HG02938 (cell line): ENCODE measurements at regions not wholly inside any gene's neighbourhood (a gene's known extent, or its start where the extent isn't known, plus 50 kb on each side); places are given as distances from the start of the nearest gene placed in this dataset.
"Not testable (repeated sequence)": the region's sequence is repeated elsewhere in the genome, so short reads cannot be mapped to it uniquely, and the experiment has no call there.

ENCODE experiments used
- ATAC-seq: cut with Tn5 transposase; IDR thresholded peaks from one replicate; pipeline ENCODE4 v1.9.1; 2021; ENCODE audit warnings: mild to moderate bottlenecking, moderate library complexity; ENCODE audit not compliant: unreplicated experiment

- no peak for ATAC-seq
Observed at GRCh38 chr2:34785206-34785785, 1186.2 kb upstream of the FAM98A start.

- no peak for ATAC-seq
Observed at GRCh38 chr2:34784701-34785100, 1185.6 kb upstream of the FAM98A start.

GRCh38 chr2:34750742-34751141, 1151.6 kb upstream of the FAM98A start:
- not testable (repeated sequence) for ATAC-seq

GRCh38 chr2:34747643-34748042, 1148.5 kb upstream of the FAM98A start:
- no peak for ATAC-seq

- ATAC-seq: no peak
Observed at GRCh38 chr2:34738691-34739090, 1139.6 kb upstream of the FAM98A start.

- no peak for ATAC-seq
Observed at GRCh38 chr2:34737146-34737545, 1138.0 kb upstream of the FAM98A start.

GRCh38 chr2:34736482-34736881, 1137.4 kb upstream of the FAM98A start:
- no peak for ATAC-seq

- ATAC-seq: no peak
Observed at GRCh38 chr2:34734662-34735061, 1135.6 kb upstream of the FAM98A start.

GRCh38 chr2:34734042-34734441, 1134.9 kb upstream of the FAM98A start:
- ATAC-seq: no peak

- ATAC-seq: no peak
Observed at GRCh38 chr2:34731292-34731691, 1132.2 kb upstream of the FAM98A start.

GRCh38 chr2:34729845-34730244, 1130.7 kb upstream of the FAM98A start:
- no peak for ATAC-seq

GRCh38 chr2:34724107-34724506, 1125.0 kb upstream of the FAM98A start:
- ATAC-seq: no peak

GRCh38 chr2:34723683-34724082, 1124.6 kb upstream of the FAM98A start:
- no peak for ATAC-seq

- no peak for ATAC-seq
Observed at GRCh38 chr2:34719206-34719605, 1120.1 kb upstream of the FAM98A start.

GRCh38 chr2:34705551-34706247, 1106.6 kb upstream of the FAM98A start:
- peak; percentile 81 for ATAC-seq

- no peak for ATAC-seq
Observed at GRCh38 chr2:34703292-34703691, 1104.2 kb upstream of the FAM98A start.

- ATAC-seq: not testable (repeated sequence)
Observed at GRCh38 chr2:34702391-34702790, 1103.3 kb upstream of the FAM98A start.

GRCh38 chr2:34677591-34677990, 1078.5 kb upstream of the FAM98A start:
- ATAC-seq: not testable (repeated sequence)

GRCh38 chr2:34677119-34677531, 1078.0 kb upstream of the FAM98A start:
- not testable (repeated sequence) for ATAC-seq

GRCh38 chr2:34670482-34670881, 1071.4 kb upstream of the FAM98A start:
- ATAC-seq: no peak

- ATAC-seq: no peak
Observed at GRCh38 chr2:34666821-34667220, 1067.7 kb upstream of the FAM98A start.

GRCh38 chr2:34664266-34664665, 1065.2 kb upstream of the FAM98A start:
- no peak for ATAC-seq

- no peak for ATAC-seq
Observed at GRCh38 chr2:34663314-34663713, 1064.2 kb upstream of the FAM98A start.
